AG04450 (cell line): ENCODE measurements at regions not wholly inside any gene's neighbourhood (a gene's known extent, or its start where the extent isn't known, plus 50 kb on each side); places are given as distances from the start of the nearest gene placed in this dataset.

Experiments used
- CTCF ChIA-PET: fragments of 300-600, 350-600 bp; formaldehyde crosslinking; extraction: SDS; loops from one replicate; lab custom pipeline; 2022; ENCODE audit warnings: antibody characterized with exemption, inconsistent platforms; lab: Charles Lee
- POLR2A ChIA-PET: fragments of 350-600 bp; formaldehyde crosslinking; extraction: SDS; loops from one replicate; lab custom pipeline; 2021; ENCODE audit warnings: antibody characterized with exemption, inconsistent platforms; lab: Yijun Ruan, JAX
- DNase-seq: peaks from one replicate; pipeline ENCODE4 v3.0.0-alpha.2; 2011; ENCODE audit warnings: low read depth, low spot score
- H3K27ac ChIP-seq: one replicate; pipeline ENCODE4 v1.5.1; 2012; ENCODE audit warnings: low read depth, low read length, control low read depth
- H3K27me3 ChIP-seq: one replicate; pipeline ENCODE4 v1.6.0; 2012; ENCODE audit warnings: low read length; ENCODE audit not compliant: control insufficient read depth, insufficient read depth
- H3K4me3 ChIP-seq: 2 replicates; pipeline ENCODE4 v1.5.1; 2011; ENCODE audit warnings: mild to moderate bottlenecking, low read depth, low read length, control low read depth
- H3K9me3 ChIP-seq: 2 replicates; pipeline ENCODE4 v1.5.1; 2012; ENCODE audit warnings: low read length; ENCODE audit not compliant: control insufficient read depth, insufficient read depth
- TF ChIP-seq, protein P1 (sequence below): IDR thresholded peaks from 2 replicates; pipeline ENCODE4 v1.5.1; 2011; ENCODE audit warnings: low read depth, low read length, control low read depth, inconsistent platforms

DNA sequence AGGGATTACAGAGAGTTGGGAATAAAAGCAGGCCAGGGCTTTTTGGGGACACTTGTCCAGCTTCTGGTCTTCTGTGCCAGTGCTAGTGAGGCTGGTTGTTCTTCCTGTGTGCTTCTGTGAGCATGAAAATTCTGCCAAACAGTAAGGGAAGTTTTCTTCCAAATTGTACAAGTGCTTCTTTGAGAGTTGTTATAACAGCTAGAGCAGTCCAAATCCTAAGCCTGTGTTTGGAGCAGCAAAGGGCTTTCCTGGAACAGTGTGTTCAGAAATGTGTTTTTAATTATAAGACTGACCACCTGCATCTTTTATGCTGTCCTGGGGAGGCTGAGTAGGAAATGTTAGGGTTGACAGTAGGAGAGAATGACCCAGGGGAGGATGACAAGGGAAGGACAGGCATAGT, 223.0 kb upstream of the P2RY1 start:
- H3K27ac ChIP-seq = no peak overlapping the region
- TF ChIP-seq, protein P1, sequence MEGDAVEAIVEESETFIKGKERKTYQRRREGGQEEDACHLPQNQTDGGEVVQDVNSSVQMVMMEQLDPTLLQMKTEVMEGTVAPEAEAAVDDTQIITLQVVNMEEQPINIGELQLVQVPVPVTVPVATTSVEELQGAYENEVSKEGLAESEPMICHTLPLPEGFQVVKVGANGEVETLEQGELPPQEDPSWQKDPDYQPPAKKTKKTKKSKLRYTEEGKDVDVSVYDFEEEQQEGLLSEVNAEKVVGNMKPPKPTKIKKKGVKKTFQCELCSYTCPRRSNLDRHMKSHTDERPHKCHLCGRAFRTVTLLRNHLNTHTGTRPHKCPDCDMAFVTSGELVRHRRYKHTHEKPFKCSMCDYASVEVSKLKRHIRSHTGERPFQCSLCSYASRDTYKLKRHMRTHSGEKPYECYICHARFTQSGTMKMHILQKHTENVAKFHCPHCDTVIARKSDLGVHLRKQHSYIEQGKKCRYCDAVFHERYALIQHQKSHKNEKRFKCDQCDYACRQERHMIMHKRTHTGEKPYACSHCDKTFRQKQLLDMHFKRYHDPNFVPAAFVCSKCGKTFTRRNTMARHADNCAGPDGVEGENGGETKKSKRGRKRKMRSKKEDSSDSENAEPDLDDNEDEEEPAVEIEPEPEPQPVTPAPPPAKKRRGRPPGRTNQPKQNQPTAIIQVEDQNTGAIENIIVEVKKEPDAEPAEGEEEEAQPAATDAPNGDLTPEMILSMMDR = no peak
- POLR2A ChIA-PET = no interaction called here

DNA sequence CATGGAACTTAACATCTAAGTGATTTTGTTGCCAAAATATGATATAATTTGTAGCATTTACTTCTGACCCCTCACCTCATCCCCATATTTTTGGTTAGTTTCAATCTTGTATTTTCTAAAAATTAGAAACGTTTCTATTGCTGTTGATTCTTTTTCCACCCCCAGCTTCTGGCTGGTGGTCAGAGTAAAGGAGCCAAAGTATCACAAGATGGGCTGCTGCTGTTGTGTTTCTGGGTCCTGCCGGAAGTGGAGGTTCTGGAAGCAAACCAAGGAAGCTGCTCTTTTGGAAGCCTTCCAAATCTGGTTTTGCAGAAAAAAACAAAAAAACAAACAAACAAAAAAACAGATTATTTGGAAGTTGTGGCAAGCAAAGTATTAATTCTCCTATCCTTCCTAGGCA, 221.1 kb upstream of the P2RY1 start:
- CTCF ChIA-PET = no interaction called here
- TF ChIP-seq, protein P1 = no peak
- no peaks in the 10 kb centered on the region for H3K27me3 ChIP-seq
- H3K27ac ChIP-seq = no peak overlapping the region
- H3K4me3 ChIP-seq = no peak overlapping the region
- DNase-seq = no peak
- H3K9me3 ChIP-seq = no peaks in the 10 kb centered on the region
- POLR2A ChIA-PET = no interaction called here

More for the DNA sequence above, 223.0 kb upstream of the P2RY1 start:
- Histone ChIP-seq H3K9me3 (no peaks in the 10 kb centered on the region), H3K4me3 (no peak overlapping the region), H3K27me3 (no peaks in the 10 kb centered on the region)
- CTCF ChIA-PET = no interaction called here
- no peak for DNase-seq

DNA sequence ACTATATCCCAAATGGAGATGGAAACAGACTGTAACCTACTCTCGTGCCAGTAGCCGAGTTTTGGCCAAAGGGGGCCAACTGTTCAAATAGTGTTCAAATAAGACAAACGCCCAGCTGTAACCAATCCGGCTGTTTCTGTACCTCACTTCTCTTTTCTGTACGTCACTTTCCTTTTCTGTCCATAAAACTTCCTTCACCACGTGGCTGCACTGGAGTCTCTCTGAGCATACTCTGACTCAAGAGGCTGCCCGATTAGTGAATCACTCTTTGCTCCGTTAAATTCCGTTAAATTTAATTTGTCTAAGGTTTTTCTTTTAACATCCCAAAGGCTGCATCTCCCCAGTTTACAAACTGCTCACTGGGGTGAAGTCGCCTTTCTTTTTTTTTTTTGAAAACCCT, 219.2 kb upstream of the P2RY1 start:
- H3K27ac ChIP-seq = no peak overlapping the region
- TF ChIP-seq, protein P1 = no peak
- POLR2A ChIA-PET = no interaction called here
- H3K9me3 ChIP-seq = no peaks in the 10 kb centered on the region
- no peak for DNase-seq
- no peak overlapping the region for H3K4me3 ChIP-seq
- CTCF ChIA-PET = no interaction called here
- no peaks in the 10 kb centered on the region for H3K27me3 ChIP-seq

DNA sequence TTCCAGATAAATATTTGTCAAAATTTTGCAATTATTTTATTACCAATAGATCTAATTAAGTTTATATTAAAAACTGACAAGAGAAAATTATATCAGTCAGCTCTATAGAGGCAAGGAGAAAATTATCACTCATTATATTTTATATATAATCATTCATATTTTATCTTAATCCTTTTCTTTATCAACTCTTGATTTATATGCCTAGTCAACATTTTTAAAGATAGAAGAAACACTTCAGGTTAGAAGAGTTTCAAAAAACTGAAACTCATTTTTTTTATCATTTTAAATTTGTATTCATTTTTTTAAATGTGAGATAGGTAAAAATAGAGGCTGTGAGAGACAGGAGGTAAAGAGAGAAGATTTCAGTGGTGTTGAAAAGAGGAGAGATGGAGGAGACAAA, 217.3 kb upstream of the P2RY1 start:
- ChIA-PET CTCF (no interaction called here), POLR2A (no interaction called here)
- Histone ChIP-seq H3K4me3 (no peak overlapping the region), H3K9me3 (no peaks in the 10 kb centered on the region), H3K27ac (no peak overlapping the region), H3K27me3 (no peaks in the 10 kb centered on the region)
- no peak for DNase-seq
- TF ChIP-seq, protein P1 = no peak

DNA sequence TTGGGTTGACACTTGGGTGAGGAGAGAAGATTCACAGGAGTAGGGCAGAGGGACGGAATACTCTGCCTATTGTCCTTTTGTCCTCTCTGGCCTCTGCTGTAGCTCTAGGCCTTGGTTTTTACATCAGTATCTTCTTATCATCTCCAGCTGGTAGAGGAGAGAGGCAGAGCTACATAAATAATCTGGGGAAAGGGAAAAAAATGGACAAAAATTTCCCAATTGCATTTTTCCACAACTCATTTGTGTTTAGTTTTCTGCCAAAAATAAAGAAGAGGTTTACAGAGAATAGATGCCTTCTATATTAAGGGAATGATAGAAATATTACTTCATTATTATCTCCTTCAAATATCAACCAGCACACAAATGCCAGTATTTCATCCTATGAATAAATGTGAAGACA, 216.4 kb upstream of the P2RY1 start:
- CTCF ChIA-PET = no interaction called here
- Histone ChIP-seq H3K27ac (no peak overlapping the region), H3K4me3 (no peak overlapping the region), H3K27me3 (no peaks in the 10 kb centered on the region), H3K9me3 (no peaks in the 10 kb centered on the region)
- TF ChIP-seq, protein P1 = no peak
- no peak for DNase-seq
- POLR2A ChIA-PET = no interaction called here
